SW480 (cell line): ENCODE measurements at regions not wholly inside any gene's neighbourhood (a gene's known extent, or its start where the extent isn't known, plus 50 kb on each side); places are given as distances from the start of the nearest gene placed in this dataset.
"Not testable (repeated sequence)": the region's sequence is repeated elsewhere in the genome, so short reads cannot be mapped to it uniquely, and the experiment has no call there.

Experiments used
- DNase-seq: peaks from one replicate; pipeline ENCODE4 v3.0.0-alpha.2; 2016; ENCODE audit warnings: low spot score

GRCh38 chr1:61580417-61580816 lies 144.5 kb downstream of the TM2D1 start:
- no peak for DNase-seq

GRCh38 chr1:61579802-61580201 lies 145.1 kb downstream of the TM2D1 start:
- DNase-seq = no peak

DNA sequence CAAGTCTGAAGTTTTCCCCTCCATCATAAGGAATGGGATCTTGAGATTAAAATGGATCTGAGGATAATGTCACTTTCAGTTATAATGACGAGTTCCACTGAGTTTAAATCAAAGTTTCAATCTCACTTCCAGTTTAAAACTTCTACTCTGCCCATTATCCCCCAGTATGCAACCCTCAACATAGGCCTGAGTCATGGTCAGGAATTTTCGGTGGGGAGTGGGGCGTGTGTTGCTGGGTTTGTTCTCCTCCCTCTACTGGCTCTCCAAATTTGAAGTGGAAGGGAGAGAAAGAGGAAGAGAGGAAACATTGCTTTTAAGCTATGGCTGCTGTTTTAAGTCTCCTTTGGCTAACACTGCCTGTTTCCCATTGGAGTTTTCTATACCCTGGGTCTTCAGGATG lies 152.9 kb downstream of the TM2D1 start:
- DNase-seq = no peak

- no peak for DNase-seq
Measured at GRCh38 chr1:61570191-61570590, 154.8 kb downstream of the TM2D1 start.

GRCh38 chr1:61569303-61569621 lies 155.7 kb downstream of the TM2D1 start:
- no peak for DNase-seq

DNA sequence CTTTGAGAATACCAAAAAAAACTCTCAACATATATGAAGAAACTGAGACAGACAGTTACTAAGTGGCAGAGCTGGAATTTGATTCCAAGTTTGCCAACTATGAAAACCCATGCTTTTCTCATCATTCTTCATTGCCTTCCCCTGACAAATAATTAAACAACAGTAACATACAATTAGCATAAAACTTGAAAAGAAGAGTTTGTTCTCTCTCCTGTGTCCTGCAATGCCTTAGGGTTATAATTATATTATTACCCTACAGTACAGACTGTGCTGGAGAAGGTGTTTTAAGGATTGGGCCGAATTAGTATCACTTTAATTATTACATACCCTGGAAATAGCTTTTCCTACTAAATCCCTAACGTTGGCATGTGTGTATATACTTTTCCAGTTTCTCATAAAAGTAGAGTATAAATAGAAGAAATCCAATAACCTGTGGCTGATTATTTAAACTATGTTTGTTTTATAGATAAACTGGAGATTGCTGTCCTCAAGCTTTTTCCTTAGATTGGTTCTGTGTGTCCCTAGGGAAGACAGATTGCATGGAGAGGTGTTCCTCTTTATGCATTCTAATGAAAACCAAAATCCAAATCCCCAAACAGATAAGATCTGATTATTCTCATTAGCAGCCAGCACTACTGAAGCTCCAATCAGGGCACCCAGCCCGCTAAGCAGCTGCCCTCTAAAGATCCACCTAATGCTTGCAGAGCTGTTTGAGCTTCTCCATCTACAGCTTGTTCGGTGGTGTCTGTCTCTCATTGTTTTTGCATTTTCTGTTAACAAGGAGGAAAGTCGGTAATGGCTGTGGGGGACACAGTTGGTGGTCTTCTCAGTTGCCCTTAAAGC lies 156.3 kb downstream of the TM2D1 start:
- DNase-seq = no peak

- no peak for DNase-seq
Measured at GRCh38 chr1:61566177-61566576, 158.8 kb downstream of the TM2D1 start.

- no peak for DNase-seq
Measured at GRCh38 chr1:61563611-61564010, 161.3 kb downstream of the TM2D1 start.

DNA sequence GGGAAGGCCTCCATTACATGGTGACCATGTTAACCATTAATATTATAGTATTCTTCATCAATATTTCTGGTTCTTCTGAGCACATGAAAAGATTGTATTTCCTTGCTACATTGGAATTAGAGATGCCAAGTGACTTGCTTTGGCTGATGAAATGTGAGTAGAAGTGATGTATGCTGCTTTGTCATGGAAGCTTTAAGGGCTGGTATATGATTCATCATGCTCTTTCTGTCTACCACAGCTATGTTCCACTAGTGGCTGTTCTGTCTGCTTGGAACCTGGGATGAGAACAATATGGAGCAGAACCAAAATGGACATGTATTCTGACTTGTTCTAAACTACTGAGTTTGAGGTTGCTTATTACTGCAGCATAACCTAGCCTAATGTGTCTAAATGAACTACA lies 163.3 kb downstream of the TM2D1 start:
- DNase-seq = no peak

DNA sequence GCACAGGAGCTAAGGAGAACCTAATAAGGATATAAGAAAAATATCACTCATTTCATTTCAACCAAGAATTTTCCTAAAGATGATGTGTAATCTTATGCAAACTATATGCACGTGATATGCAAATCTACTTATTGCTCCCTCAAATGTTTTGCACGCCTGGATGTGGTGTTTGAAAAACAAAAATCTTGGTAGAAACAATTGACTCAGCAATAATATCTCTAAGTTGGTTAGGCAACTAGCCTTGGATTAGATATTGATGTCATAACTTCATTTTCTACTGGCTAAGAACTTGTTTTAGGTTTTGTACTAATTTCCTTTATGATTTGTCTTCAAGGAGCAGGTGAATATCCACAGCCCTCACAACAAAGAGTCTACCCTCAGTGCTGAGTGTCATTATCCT lies 164.6 kb downstream of the TM2D1 start:
- no peak for DNase-seq

DNA sequence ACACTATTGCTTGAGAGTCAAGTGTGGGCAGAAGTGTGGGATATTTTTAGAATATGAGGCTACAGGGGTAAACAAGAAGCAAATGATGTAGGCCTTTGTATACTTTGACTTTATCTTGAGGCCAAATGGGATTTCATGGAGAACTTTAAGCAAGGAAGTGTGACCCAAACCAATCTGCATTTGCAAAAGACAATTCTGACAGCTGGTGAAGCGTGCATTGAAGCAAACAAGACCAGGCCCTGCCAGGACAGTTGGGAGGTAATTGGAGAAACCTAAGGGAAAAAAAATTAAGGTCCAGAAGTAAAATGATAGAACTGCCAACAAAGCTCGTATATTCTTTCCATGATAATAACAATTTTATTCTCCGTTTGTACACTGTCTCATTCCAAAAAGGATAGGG lies 168.3 kb downstream of the TM2D1 start:
- no peak for DNase-seq

GRCh38 chr1:61552630-61553305 lies 172.2 kb downstream of the TM2D1 start:
- DNase-seq = no peak

DNA sequence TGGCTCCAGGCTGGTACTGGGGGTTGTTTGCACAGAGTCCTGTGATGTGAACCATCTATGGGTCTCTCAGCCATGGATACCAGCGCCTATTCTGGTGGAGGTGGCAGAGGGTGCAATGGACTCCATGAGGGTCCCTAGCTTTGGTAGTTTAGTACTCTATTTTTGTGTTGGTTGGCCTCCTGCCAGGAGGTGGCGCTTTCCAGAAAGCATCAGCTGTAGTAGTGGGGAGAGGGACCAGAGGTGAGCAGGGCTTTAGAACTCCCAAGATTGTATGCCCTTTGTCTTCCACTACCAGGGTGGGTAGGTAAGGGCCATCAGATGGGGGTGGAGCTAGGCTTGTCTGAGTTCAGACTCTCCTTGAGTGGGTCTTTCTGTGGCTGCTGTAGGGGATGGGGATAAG lies 177.6 kb downstream of the TM2D1 start:
- DNase-seq = not testable (repeated sequence)

- DNase-seq = not testable (repeated sequence)
Measured at GRCh38 chr1:61544870-61545269, 180.1 kb downstream of the TM2D1 start.

GRCh38 chr1:61543498-61543897 lies 181.4 kb downstream of the TM2D1 start:
- DNase-seq = not testable (repeated sequence)

GRCh38 chr1:61539720-61540462 lies 185.1 kb downstream of the TM2D1 start:
- no peak for DNase-seq

- no peak for DNase-seq
Measured at GRCh38 chr1:61538228-61538627, 186.7 kb downstream of the TM2D1 start.

GRCh38 chr1:61536174-61537108 lies 188.5 kb downstream of the TM2D1 start:
- DNase-seq = no peak

- DNase-seq = no peak
Measured at GRCh38 chr1:61534847-61535246, 190.1 kb downstream of the TM2D1 start.

DNA sequence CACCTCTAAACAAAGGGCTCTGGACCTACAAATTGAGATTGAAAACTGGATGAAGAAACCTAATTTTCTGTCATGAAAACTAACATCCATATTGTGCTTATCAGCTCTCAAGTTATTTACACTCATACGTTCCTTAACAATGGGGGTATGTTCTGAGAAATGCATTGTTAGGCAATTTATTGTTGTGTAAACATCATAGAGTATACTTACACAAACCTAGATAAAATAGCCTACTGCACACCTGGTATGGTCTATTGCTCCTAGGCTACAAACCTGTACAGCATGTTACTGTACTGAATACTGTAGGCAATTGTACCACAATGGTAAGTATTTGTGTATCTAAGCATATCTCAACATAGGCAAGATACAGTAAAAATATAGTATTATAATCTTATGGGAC lies 191.4 kb downstream of the TM2D1 start:
- no peak for DNase-seq

- no peak for DNase-seq
Measured at GRCh38 chr1:61531716-61532115, 193.2 kb downstream of the TM2D1 start.
